H1 (cell line): ENCODE measurements at regions not wholly inside any gene's neighbourhood (a gene's known extent, or its start where the extent isn't known, plus 50 kb on each side); places are given as distances from the start of the nearest gene placed in this dataset.

Experiments used
- CTCF ChIA-PET: fragments of 300-600 bp; sonication (Branson Sonifier 250); formaldehyde crosslinking; loops from one replicate; lab custom pipeline; 2021; ENCODE audit not compliant: partially characterized antibody; lab: Charles Lee
- POLR2A ChIA-PET: fragments of 300-600 bp; sonication (Branson Sonifier 250); formaldehyde crosslinking; loops from one replicate; lab custom pipeline; 2021; ENCODE audit warnings: inconsistent platforms; ENCODE audit not compliant: partially characterized antibody; lab: Charles Lee
- DNase-seq, 2 experiments: peaks; one replicate each; pipeline versions ENCODE4 v3.0.0 to v3.0.0-alpha.2; 2010 to 2022; ENCODE audit warnings: low spot score in 2 of 2, low read depth in 1 of 2, mixed read lengths in 1 of 2
- FAIRE-seq: peaks from 2 replicates; lab custom pipeline; 2011; peaks lifted over from hg19 to GRCh38; lab: Jason Lieb, UNC
- H2AFZ ChIP-seq: 2 replicates; pipeline ENCODE4 v1.8.1; 2012; ENCODE audit warnings: low read length, inconsistent platforms
- H2AK5ac ChIP-seq: 2 replicates; pipeline ENCODE4 v1.6.1; 2013; ENCODE audit warnings: low read depth, low read length
- H2BK120ac ChIP-seq: replicated peaks from 2 replicates; pipeline ENCODE3; 2013; ENCODE audit warnings: low read depth, low read length, inconsistent platforms
- H2BK12ac ChIP-seq: 2 replicates; pipeline ENCODE4 v1.6.1; 2013; ENCODE audit warnings: low read depth, low read length
- H2BK15ac ChIP-seq: 2 replicates; pipeline ENCODE4 v1.6.1; 2013; ENCODE audit warnings: low read length
- H2BK20ac ChIP-seq: 2 replicates; pipeline ENCODE4 v1.6.1; 2013; ENCODE audit warnings: low read length
- H2BK5ac ChIP-seq: 2 replicates; pipeline ENCODE4 v1.6.1; 2013; ENCODE audit warnings: low read depth, low read length
- H3K14ac ChIP-seq: 2 replicates; pipeline ENCODE4 v1.6.1; 2013; ENCODE audit warnings: inconsistent platforms; ENCODE audit not compliant: insufficient read length
- H3K18ac ChIP-seq: 2 replicates; pipeline ENCODE4 v1.6.1; 2013; ENCODE audit warnings: low read length; ENCODE audit errors: extremely low read depth
- H3K23ac ChIP-seq: 2 replicates; pipeline ENCODE4 v1.6.1; 2013; ENCODE audit warnings: inconsistent platforms; ENCODE audit not compliant: insufficient read length
- H3K23me2 ChIP-seq: 2 replicates; pipeline ENCODE4 v1.6.1; 2013; ENCODE audit warnings: low read depth, low read length
- H3K27ac ChIP-seq: 2 replicates; pipeline ENCODE4 v1.6.1; 2011; ENCODE audit warnings: low read depth, low read length, inconsistent platforms
- H3K27me3 ChIP-seq, 4 experiments: replicated peaks in 1 of 4; 1 replicate in 1 of 4; 2 replicates in 3 of 4; pipeline versions ENCODE4 v1.6.1 to v1.8.1; 2011 to 2013; ENCODE audit warnings: low read length in 3 of 4, mild to moderate bottlenecking in 3 of 4, inconsistent platforms in 2 of 4, mixed read lengths in 2 of 4, moderate library complexity in 1 of 4; ENCODE audit not compliant: control insufficient read depth in 3 of 4, insufficient read depth in 3 of 4; ENCODE audit errors: extremely low read depth in 1 of 4
- H3K36me3 ChIP-seq, 4 experiments: 2 replicates each; pipeline versions ENCODE4 v1.6.1 to v1.8.1; 2011 to 2013; ENCODE audit warnings: mild to moderate bottlenecking in 4 of 4, low read length in 3 of 4, moderate library complexity in 2 of 4, control low read depth in 1 of 4, inconsistent platforms in 1 of 4; ENCODE audit not compliant: insufficient read depth in 4 of 4, control insufficient read depth in 2 of 4
- H3K4ac ChIP-seq: replicated peaks from 2 replicates; pipeline ENCODE3; 2013; ENCODE audit warnings: low read length, low read depth, mixed read lengths, inconsistent platforms; ENCODE audit not compliant: insufficient read length
- H3K4me1 ChIP-seq, 4 experiments: replicated peaks in 1 of 4; 1 replicate in 1 of 4; 2 replicates in 3 of 4; pipeline versions ENCODE4 v1.6.1 to v1.8.1; 2011 to 2013; ENCODE audit warnings: low read length in 3 of 4, inconsistent platforms in 2 of 4, mixed read lengths in 1 of 4; ENCODE audit not compliant: insufficient read depth in 4 of 4, control insufficient read depth in 3 of 4
- H3K4me2 ChIP-seq, 2 experiments: 2 replicates each; pipeline versions ENCODE4 v1.6.1 to v1.8.1; 2011 to 2013; ENCODE audit warnings: low read depth in 2 of 2, low read length in 2 of 2, control low read depth in 1 of 2, inconsistent platforms in 1 of 2, mild to moderate bottlenecking in 1 of 2; ENCODE audit not compliant: insufficient read depth in 1 of 2
- H3K4me3 ChIP-seq, 4 experiments: fragments of 200-600, 300-600 bp in 1 of 4; sonication (generic), shearing (Covaris generic), sonication (Bioruptor Twin) in 1 of 4; 2 replicates each; pipeline versions ENCODE4 v1.5.1 to v1.8.1; 2011 to 2016; ENCODE audit warnings: low read length in 4 of 4, low read depth in 3 of 4, control low read depth in 2 of 4, inconsistent platforms in 2 of 4, mild to moderate bottlenecking in 2 of 4, mixed read lengths in 1 of 4, moderate library complexity in 1 of 4; ENCODE audit not compliant: insufficient read depth in 2 of 4; ENCODE audit errors: extremely low read depth in 1 of 4
- H3K56ac ChIP-seq: replicated peaks from 2 replicates; pipeline ENCODE3; 2013; ENCODE audit warnings: low read depth, mild to moderate bottlenecking, mixed read lengths, low read length, inconsistent platforms; ENCODE audit not compliant: insufficient read length
- H3K79me1 ChIP-seq: 2 replicates; pipeline ENCODE4 v1.6.1; 2013; ENCODE audit warnings: low read depth, low read length, control low read depth
- H3K79me2 ChIP-seq, 2 experiments: 2 replicates each; pipeline versions ENCODE4 v1.6.1 to v1.8.1; 2012 to 2013; ENCODE audit warnings: low read length in 2 of 2, mild to moderate bottlenecking in 2 of 2, inconsistent platforms in 1 of 2; ENCODE audit not compliant: insufficient read depth in 2 of 2, control insufficient read depth in 1 of 2
- H3K9ac ChIP-seq, 4 experiments: replicated peaks in 1 of 4; 1 replicate in 1 of 4; 2 replicates in 3 of 4; pipeline versions ENCODE4 v1.6.1 to v1.8.1; 2011 to 2013; ENCODE audit warnings: low read depth in 3 of 4, low read length in 3 of 4, control low read depth in 2 of 4, mild to moderate bottlenecking in 2 of 4, moderate library complexity in 2 of 4, inconsistent platforms in 1 of 4; ENCODE audit errors: extremely low read depth in 1 of 4
- H3K9me3 ChIP-seq, 2 experiments: 2 replicates each; pipeline versions ENCODE4 v1.6.1 to v1.8.1; 2012 to 2013; ENCODE audit warnings: mild to moderate bottlenecking in 2 of 2, moderate library complexity in 2 of 2, control low read depth in 1 of 2, inconsistent platforms in 1 of 2, low read depth in 1 of 2, low read length in 1 of 2, mixed read lengths in 1 of 2; ENCODE audit not compliant: insufficient read depth in 2 of 2
- H4K20me1 ChIP-seq, 2 experiments: replicated peaks in 1 of 2; 2 replicates each; pipeline versions ENCODE3 to v1.8.1; 2011 to 2013; ENCODE audit warnings: inconsistent platforms in 2 of 2, low read length in 2 of 2, mild to moderate bottlenecking in 1 of 2; ENCODE audit not compliant: insufficient read depth in 2 of 2, control insufficient read depth in 1 of 2
- H4K5ac ChIP-seq: 2 replicates; pipeline ENCODE4 v1.6.1; 2013; ENCODE audit warnings: low read length, low read depth, mixed read lengths, inconsistent platforms; ENCODE audit not compliant: insufficient read length
- H4K8ac ChIP-seq: 2 replicates; pipeline ENCODE4 v1.8.0; 2013; ENCODE audit warnings: mild to moderate bottlenecking, moderate library complexity, low read length, inconsistent platforms; ENCODE audit not compliant: insufficient read depth; ENCODE audit errors: extremely low read depth
- H4K91ac ChIP-seq: replicated peaks from 2 replicates; pipeline ENCODE3; 2013; ENCODE audit warnings: low read length, mixed read lengths, inconsistent platforms; ENCODE audit not compliant: insufficient read length
- FOSL1 ChIP-seq: IDR thresholded peaks from 2 replicates; pipeline ENCODE4 v1.6.1; 2011; ENCODE audit warnings: mild to moderate bottlenecking, low read depth, low read length, moderate library complexity; ENCODE audit not compliant: insufficient read depth
- JUND ChIP-seq: IDR thresholded peaks from 2 replicates; pipeline ENCODE4 v1.6.1; 2011; ENCODE audit warnings: mild to moderate bottlenecking, improper control_type of control experiment, low read length
- PHF8 ChIP-seq: fragments of 200-600 bp; sonication (generic); conservative IDR thresholded peaks from 2 replicates; pipeline ENCODE4 v1.7.1; 2012; ENCODE audit warnings: low read depth, mild to moderate bottlenecking, inconsistent platforms, low read length, moderate library complexity
- ZNF274 ChIP-seq: IDR thresholded peaks from 2 replicates; pipeline ENCODE4 v1.7.0; 2012; ENCODE audit warnings: low read length, borderline replicate concordance; ENCODE audit errors: extremely low read depth
- WGBS, 2 experiments: shearing (Covaris generic) in 1 of 2; methylation state at CpG; one replicate each; pipeline versions ENCODE4 v1.1.6 to v1.1.7; 2013 to 2015; ENCODE audit warnings: low lambda C conversion rate in 2 of 2, mixed read lengths in 2 of 2, inconsistent platforms in 1 of 2, low coverage in 1 of 2, missing lambda C conversion rate in 1 of 2; ENCODE audit not compliant: insufficient replicate concordance in 2 of 2, insufficient coverage in 1 of 2, insufficient read length in 1 of 2; ENCODE audit errors: extremely low coverage in 1 of 2, missing lambda C conversion rate in 1 of 2; 5-methylcytosine and 5-hydroxymethylcytosine counted together

DNA sequence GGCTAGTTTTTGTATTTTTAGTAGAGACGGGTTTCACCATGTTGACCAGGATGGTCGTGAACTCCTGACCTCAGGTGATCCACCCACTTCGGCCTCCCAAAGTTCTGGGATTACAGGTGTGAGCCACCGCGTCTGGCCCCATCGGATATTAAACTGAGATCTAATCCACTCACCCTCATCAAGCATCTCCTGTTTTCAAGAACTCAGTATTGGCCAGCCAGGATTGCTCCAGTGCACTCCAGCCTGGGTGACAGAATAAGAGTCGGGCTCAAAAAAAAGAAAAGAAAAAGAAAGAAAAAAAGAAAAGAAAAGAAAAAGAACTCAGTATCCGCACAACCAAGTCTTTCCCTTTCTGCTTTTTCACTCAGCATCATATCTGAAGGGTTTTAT lies 167.6 kb downstream of the OR13H1 start:
- Histone ChIP-seq H3K27ac (no peak overlapping the region), H3K27me3 (no peaks in the 10 kb centered on the region), H3K4me2 (no peak overlapping the region), H2BK12ac (no peak overlapping the region), H3K79me1 (no peaks in the 10 kb centered on the region), H3K79me2 (no peaks in the 10 kb centered on the region), H3K14ac (no peak overlapping the region), H2AK5ac (no peak overlapping the region), H4K91ac (no peak overlapping the region), H3K9ac (no peak overlapping the region), H3K4me1 (no peaks in the 10 kb centered on the region), H3K9me3 (peaks cover 16 to 19% of the 10 kb centered on the region in 2 experiments; a peak in 3 of 4 replicates), H3K36me3 (peaks cover 0 to 45% (median 22%) of the 10 kb centered on the region in 4 experiments; a peak in 5 of 8 replicates), H3K4ac (no peak overlapping the region), H2AFZ (no peak overlapping the region), H2BK20ac (no peak overlapping the region), H2BK5ac (no peak overlapping the region), H3K23ac (no peak overlapping the region), H4K5ac (no peak overlapping the region), H3K23me2 (no peaks in the 10 kb centered on the region), H4K8ac (no peak overlapping the region), H4K20me1 (no peaks in the 10 kb centered on the region), H2BK15ac (no peak overlapping the region), H3K56ac (no peak overlapping the region), H2BK120ac (no peak overlapping the region), H3K18ac (no peak overlapping the region), H3K4me3 (no peak overlapping the region)
- ChIA-PET POLR2A (no interaction called here), CTCF (no interaction called here)
- no peak for TF ChIP-seq JUND
- TF ChIP-seq ZNF274, result no peak
- TF ChIP-seq PHF8, result no peak
- TF ChIP-seq FOSL1, result no peak
- DNase-seq (no peak), FAIRE-seq (no peak)
- 100% methylated on average over 3 of the region's 8 CpGs; no CpG with 5 or more reads in 1 of the 2 experiments for WGBS, 2 experiments
